ENCODE measurements at regions not wholly inside any gene's neighbourhood (a gene's known extent, or its start where the extent isn't known, plus 50 kb on each side); places are given as distances from the start of the nearest gene placed in this dataset.

DNA sequence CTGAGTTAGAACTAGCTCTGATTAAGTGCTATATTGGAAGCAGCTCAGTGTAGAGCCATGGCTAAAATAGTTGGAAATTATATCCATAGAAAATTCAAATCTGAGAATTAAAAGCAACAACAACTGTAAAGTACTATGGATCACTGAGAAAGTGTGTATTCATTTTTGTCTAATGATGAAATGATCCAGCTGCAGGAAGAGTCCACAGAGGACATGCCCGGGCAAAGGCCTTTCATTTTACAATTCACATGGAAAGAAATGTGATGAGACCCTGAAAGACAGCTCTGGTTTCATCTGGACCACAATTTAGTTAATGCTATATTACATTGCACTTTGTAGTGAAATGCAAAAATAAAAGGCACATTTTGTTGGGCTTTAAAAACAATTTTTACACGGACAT, 196.8 kb upstream of the FAT1 start:
- Mint-ChIP-seq H3K9me3 (peaks cover 11% of the 10 kb centered on the region), H3K27me3 (ENCODE audit: low read depth) (no peaks in the 10 kb centered on the region), H3K4me1 (ENCODE audit: low read depth) (no peaks in the 10 kb centered on the region), H3K4me3 (ENCODE audit: low read depth) (no peak overlapping the region), H3K27ac (no peak overlapping the region), H3K36me3 (ENCODE audit: low read depth) (no peaks in the 10 kb centered on the region)
- intact Hi-C loops (cut with micrococcal nuclease) = no loop called here
- DNase-seq (ENCODE audit: low spot score) = no peak

- no peaks in the 10 kb centered on the region for H3K4me1 Mint-ChIP-seq (ENCODE audit: low read depth)
- H3K36me3 Mint-ChIP-seq (ENCODE audit: low read depth) = no peaks in the 10 kb centered on the region
- H3K9me3 Mint-ChIP-seq = peaks cover 11% of the 10 kb centered on the region
- no peak overlapping the region for H3K27ac Mint-ChIP-seq
- intact Hi-C loops (cut with micrococcal nuclease) = no loop called here
- no peak overlapping the region for H3K4me3 Mint-ChIP-seq (ENCODE audit: low read depth)
- no peaks in the 10 kb centered on the region for H3K27me3 Mint-ChIP-seq (ENCODE audit: low read depth)
- DNase-seq (ENCODE audit: low spot score) = no peak
These were observed 197.3 kb upstream of the FAT1 start for GRCh38 chr4:186920992-186921391.

GRCh38 chr4:186924723-186925122, 201.1 kb upstream of the FAT1 start:
- Mint-ChIP-seq H3K27me3 (ENCODE audit: low read depth) (no peaks in the 10 kb centered on the region), H3K27ac (no peak overlapping the region), H3K4me1 (ENCODE audit: low read depth) (no peaks in the 10 kb centered on the region), H3K9me3 (peaks cover 8% of the 10 kb centered on the region), H3K36me3 (ENCODE audit: low read depth) (no peaks in the 10 kb centered on the region), H3K4me3 (ENCODE audit: low read depth) (no peak overlapping the region)
- DNase-seq (ENCODE audit: low spot score) = no peak
- intact Hi-C loops (cut with micrococcal nuclease) = no loop called here

DNA sequence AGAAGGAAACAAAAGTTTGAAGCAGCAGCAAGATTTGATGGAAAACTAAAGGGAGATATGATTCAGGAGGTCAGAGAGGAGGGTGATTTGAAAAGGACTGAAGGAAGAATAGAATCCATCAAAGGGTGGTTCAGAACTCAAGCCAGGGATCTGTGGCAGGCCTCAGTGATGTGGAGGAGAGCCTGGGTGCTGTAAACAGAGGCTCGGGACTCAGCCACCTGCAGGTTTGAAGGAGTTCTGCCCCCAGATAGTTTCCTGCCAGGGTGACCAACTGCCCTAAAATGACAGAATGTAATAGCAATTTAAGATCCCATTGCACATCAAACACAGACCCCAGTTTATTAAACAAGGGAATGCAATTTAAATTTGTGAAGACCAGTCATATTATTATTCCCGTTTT, 204.0 kb upstream of the FAT1 start:
- intact Hi-C loops (cut with micrococcal nuclease) = no loop called here
- no peak overlapping the region for H3K27ac Mint-ChIP-seq
- H3K4me3 Mint-ChIP-seq (ENCODE audit: low read depth) = no peak overlapping the region
- H3K36me3 Mint-ChIP-seq (ENCODE audit: low read depth) = no peaks in the 10 kb centered on the region
- H3K9me3 Mint-ChIP-seq = peaks cover 24% of the 10 kb centered on the region
- no peak for DNase-seq (ENCODE audit: low spot score)
- H3K4me1 Mint-ChIP-seq (ENCODE audit: low read depth) = no peaks in the 10 kb centered on the region
- no peaks in the 10 kb centered on the region for H3K27me3 Mint-ChIP-seq (ENCODE audit: low read depth)

GRCh38 chr4:186930024-186930423, 206.4 kb upstream of the FAT1 start:
- peaks cover 25% of the 10 kb centered on the region for H3K9me3 Mint-ChIP-seq
- intact Hi-C loops (cut with micrococcal nuclease) = no loop called here
- no peaks in the 10 kb centered on the region for H3K4me1 Mint-ChIP-seq (ENCODE audit: low read depth)
- H3K27me3 Mint-ChIP-seq (ENCODE audit: low read depth) = no peaks in the 10 kb centered on the region
- H3K27ac Mint-ChIP-seq = no peak overlapping the region
- no peak for DNase-seq (ENCODE audit: low spot score)
- H3K4me3 Mint-ChIP-seq (ENCODE audit: low read depth) = no peak overlapping the region
- H3K36me3 Mint-ChIP-seq (ENCODE audit: low read depth) = no peaks in the 10 kb centered on the region

DNA sequence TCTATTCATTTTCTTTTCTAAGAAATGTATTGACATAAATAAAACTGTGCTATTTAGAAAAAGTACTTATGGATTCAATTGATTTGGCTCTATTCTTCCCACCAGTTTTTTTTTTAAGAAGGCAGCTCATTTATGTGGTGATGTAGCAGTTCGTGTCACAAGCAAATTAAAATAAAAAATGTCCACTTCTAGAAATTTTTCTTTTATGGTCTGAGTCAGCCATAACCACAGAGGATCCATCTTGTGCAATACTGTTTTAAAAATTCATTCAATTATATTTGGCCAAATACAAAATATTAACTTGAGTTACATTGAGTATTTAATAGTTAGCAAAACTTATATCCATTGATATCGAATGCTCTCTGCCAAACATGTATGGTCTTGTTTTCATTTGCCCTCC, 207.9 kb upstream of the FAT1 start:
- no peak for DNase-seq (ENCODE audit: low spot score)
- H3K9me3 Mint-ChIP-seq = peaks cover 33% of the 10 kb centered on the region
- no peak overlapping the region for H3K27ac Mint-ChIP-seq
- H3K36me3 Mint-ChIP-seq (ENCODE audit: low read depth) = no peaks in the 10 kb centered on the region
- no peak overlapping the region for H3K4me3 Mint-ChIP-seq (ENCODE audit: low read depth)
- H3K27me3 Mint-ChIP-seq (ENCODE audit: low read depth) = no peaks in the 10 kb centered on the region
- intact Hi-C loops (cut with micrococcal nuclease) = no loop called here
- no peaks in the 10 kb centered on the region for H3K4me1 Mint-ChIP-seq (ENCODE audit: low read depth)

DNA sequence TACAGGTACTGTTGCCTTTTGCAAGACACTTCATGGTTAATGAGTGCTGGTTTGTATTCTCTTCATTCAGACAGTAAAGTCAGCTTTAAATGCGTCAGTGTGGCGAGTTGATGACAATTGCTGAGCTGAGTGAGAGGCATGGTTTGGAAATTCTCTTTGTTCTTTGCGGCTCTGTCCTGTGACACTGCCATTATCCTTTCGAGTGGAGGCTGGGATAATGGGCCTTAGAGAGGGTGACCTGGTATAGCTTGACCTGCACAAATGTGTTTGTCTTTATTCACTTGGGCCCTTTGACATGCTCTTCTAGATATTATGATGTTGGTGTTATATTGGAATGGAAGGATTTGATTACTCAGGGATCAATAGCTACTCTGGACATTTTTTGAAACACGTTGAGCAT, 208.5 kb upstream of the FAT1 start:
- intact Hi-C loops (cut with micrococcal nuclease) = no loop called here
- H3K27me3 Mint-ChIP-seq (ENCODE audit: low read depth) = no peaks in the 10 kb centered on the region
- no peak overlapping the region for H3K4me3 Mint-ChIP-seq (ENCODE audit: low read depth)
- H3K36me3 Mint-ChIP-seq (ENCODE audit: low read depth) = no peaks in the 10 kb centered on the region
- no peak for DNase-seq (ENCODE audit: low spot score)
- H3K4me1 Mint-ChIP-seq (ENCODE audit: low read depth) = no peaks in the 10 kb centered on the region
- H3K27ac Mint-ChIP-seq = no peak overlapping the region
- H3K9me3 Mint-ChIP-seq = peaks cover 33% of the 10 kb centered on the region

- no peaks in the 10 kb centered on the region for H3K36me3 Mint-ChIP-seq (ENCODE audit: low read depth)
- intact Hi-C loops (cut with micrococcal nuclease) = no loop called here
These were observed 209.1 kb upstream of the FAT1 start for GRCh38 chr4:186932631-186933187.

DNA sequence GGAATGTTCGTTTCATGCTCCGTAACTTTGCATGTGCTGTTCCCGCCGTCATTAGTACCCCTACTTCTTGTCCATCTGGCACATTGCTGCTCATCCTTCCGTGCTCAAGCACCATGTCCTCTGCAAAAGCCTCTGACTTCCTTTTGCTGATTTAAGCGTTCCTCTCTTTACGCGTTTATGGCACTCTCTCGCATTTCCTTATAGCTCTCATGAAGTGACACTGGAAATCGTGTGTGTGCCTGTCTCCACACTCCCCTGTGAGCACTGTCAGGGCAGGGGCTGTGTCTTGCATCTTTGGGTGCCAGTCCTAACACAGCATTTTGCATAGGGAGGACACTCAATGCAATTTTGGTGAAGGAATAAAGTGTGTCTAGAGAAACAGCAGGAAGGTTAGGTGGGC, 210.6 kb upstream of the FAT1 start:
- Mint-ChIP-seq H3K36me3 (ENCODE audit: low read depth) (no peaks in the 10 kb centered on the region), H3K27me3 (ENCODE audit: low read depth) (no peaks in the 10 kb centered on the region), H3K9me3 (peaks cover 37% of the 10 kb centered on the region), H3K4me1 (ENCODE audit: low read depth) (no peaks in the 10 kb centered on the region), H3K27ac (no peak overlapping the region), H3K4me3 (ENCODE audit: low read depth) (no peak overlapping the region)
- intact Hi-C loops (cut with micrococcal nuclease) = no loop called here
- no peak for DNase-seq (ENCODE audit: low spot score)

More at GRCh38 chr4:186932631-186933187, 209.1 kb upstream of the FAT1 start:
- no peak for DNase-seq (ENCODE audit: low spot score)
- Mint-ChIP-seq H3K9me3 (peaks cover 31% of the 10 kb centered on the region), H3K4me3 (ENCODE audit: low read depth) (no peak overlapping the region), H3K27me3 (ENCODE audit: low read depth) (no peaks in the 10 kb centered on the region), H3K4me1 (ENCODE audit: low read depth) (no peaks in the 10 kb centered on the region), H3K27ac (no peak overlapping the region)

GRCh38 chr4:186934841-186935443, 211.3 kb upstream of the FAT1 start:
- Mint-ChIP-seq H3K27me3 (ENCODE audit: low read depth) (no peaks in the 10 kb centered on the region), H3K4me3 (ENCODE audit: low read depth) (no peak overlapping the region), H3K36me3 (ENCODE audit: low read depth) (no peaks in the 10 kb centered on the region), H3K9me3 (peaks cover 35% of the 10 kb centered on the region), H3K27ac (no peak overlapping the region), H3K4me1 (ENCODE audit: low read depth) (no peaks in the 10 kb centered on the region)
- DNase-seq (ENCODE audit: low spot score) = no peak
- intact Hi-C loops (cut with micrococcal nuclease) = no loop called here

GRCh38 chr4:186935901-186936300, 212.2 kb upstream of the FAT1 start:
- intact Hi-C loops (cut with micrococcal nuclease) = no loop called here
- Mint-ChIP-seq H3K4me3 (ENCODE audit: low read depth) (no peak overlapping the region), H3K27ac (no peak overlapping the region), H3K4me1 (ENCODE audit: low read depth) (no peaks in the 10 kb centered on the region), H3K36me3 (ENCODE audit: low read depth) (no peaks in the 10 kb centered on the region), H3K27me3 (ENCODE audit: low read depth) (no peaks in the 10 kb centered on the region), H3K9me3 (peaks cover 27% of the 10 kb centered on the region)
- no peak for DNase-seq (ENCODE audit: low spot score)

DNA sequence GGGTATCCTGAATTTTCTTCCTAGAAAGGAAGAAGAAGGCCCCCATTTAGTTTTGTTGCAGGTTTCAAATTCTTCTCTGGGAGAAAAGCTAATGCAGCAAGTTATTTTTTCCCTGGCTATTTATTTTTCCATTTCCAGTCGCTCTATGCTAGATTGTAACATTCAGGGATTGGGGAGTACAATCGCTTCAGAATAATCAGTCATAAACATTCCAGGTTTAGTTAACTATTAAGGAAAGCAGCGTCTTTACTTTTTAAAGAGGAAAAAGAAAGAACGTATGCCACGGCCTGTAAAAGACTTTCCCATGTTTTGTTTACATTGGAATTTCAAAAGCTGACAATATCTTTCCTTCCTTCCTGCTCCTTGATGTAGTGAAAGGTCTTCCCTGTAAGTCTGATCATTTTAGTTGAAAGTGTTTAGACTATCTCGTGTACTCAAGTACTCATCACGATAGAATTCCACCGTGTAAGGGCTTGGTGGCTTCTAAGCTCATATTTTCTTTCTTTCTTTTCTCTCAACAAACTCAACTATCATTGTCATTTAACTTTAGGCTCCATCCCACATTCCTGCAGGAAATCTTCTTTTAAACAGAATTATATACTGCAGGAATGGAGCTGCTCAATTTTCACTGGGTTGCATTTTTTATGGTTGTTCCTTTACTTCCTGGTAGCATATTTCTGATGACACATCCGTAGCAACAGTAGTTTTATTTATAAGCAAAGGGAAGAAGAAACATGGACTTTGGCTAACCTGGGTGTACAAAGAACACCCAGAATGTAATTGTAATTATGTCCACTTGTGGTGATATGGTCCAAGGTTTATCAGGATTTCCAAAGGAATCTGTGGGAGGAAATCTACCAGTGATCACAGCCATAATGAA, 213.1 kb upstream of the FAT1 start:
- Mint-ChIP-seq H3K36me3 (ENCODE audit: low read depth) (no peaks in the 10 kb centered on the region), H3K4me3 (ENCODE audit: low read depth) (no peak overlapping the region), H3K4me1 (ENCODE audit: low read depth) (no peaks in the 10 kb centered on the region), H3K9me3 (peaks cover 25% of the 10 kb centered on the region), H3K27ac (no peak overlapping the region), H3K27me3 (ENCODE audit: low read depth) (no peaks in the 10 kb centered on the region)
- intact Hi-C loops (cut with micrococcal nuclease) = no loop called here
- DNase-seq (ENCODE audit: low spot score) = no peak

DNA sequence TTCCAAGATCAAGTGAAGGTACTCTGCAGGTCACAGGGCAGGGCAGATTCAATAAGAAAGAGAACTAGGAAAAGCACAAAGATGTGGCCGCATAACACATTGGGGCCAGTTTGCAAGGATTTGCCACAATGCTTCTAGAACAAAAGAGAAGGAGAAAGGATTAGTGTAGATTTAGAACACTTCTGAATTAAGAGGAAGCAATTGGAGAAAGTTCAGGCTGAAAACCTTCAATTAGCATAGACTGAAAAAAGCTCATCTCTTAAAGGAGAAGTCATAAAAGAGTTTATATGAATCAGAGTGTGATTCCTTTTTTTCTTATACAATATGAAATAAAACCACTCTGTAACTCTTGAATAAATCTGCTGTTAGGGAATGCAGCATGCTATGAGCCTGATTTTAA, 215.6 kb upstream of the FAT1 start:
- Mint-ChIP-seq H3K4me1 (ENCODE audit: low read depth) (no peaks in the 10 kb centered on the region), H3K27me3 (ENCODE audit: low read depth) (no peaks in the 10 kb centered on the region), H3K36me3 (ENCODE audit: low read depth) (no peaks in the 10 kb centered on the region), H3K9me3 (peaks cover 25% of the 10 kb centered on the region), H3K4me3 (ENCODE audit: low read depth) (no peak overlapping the region), H3K27ac (no peak overlapping the region)
- DNase-seq (ENCODE audit: low spot score) = no peak
- intact Hi-C loops (cut with micrococcal nuclease) = no loop called here

Measured in activated T-helper 2 cell treated with anti-CD3 and anti-CD28 coated beads, Interferon-gamma antibody, Interleukin-2, Interleukin-4, amounts not matched to agents 10 μg/mL and 5 μg/mL and 100 μg/mL, durations not matched to agents 14 hours and 24 hours and 36 hours (primary cell).